ENCODE measurements at regions not wholly inside any gene's neighbourhood (a gene's known extent, or its start where the extent isn't known, plus 50 kb on each side); places are given as distances from the start of the nearest gene placed in this dataset.

GRCh38 chr10:118409295-118409694, 67.2 kb upstream of the FAM204A start:
- no peak for DNase-seq

- no peak for DNase-seq
Measured at GRCh38 chr10:118408181-118408580, 66.1 kb upstream of the FAM204A start.

GRCh38 chr10:118407777-118408176, 65.7 kb upstream of the FAM204A start:
- DNase-seq: no peak

GRCh38 chr10:118407026-118407425, 64.9 kb upstream of the FAM204A start:
- no peak for DNase-seq

GRCh38 chr10:118405928-118406327, 63.8 kb upstream of the FAM204A start:
- DNase-seq: no peak

- DNase-seq: no peak
Measured at GRCh38 chr10:118403967-118404366, 61.8 kb upstream of the FAM204A start.

- DNase-seq: no peak
Measured at GRCh38 chr10:118401708-118402193, 59.6 kb upstream of the FAM204A start.

- DNase-seq: no peak
Measured at GRCh38 chr10:118397391-118397790, 55.3 kb upstream of the FAM204A start.

GRCh38 chr10:118395947-118396346, 53.8 kb upstream of the FAM204A start:
- no peak for DNase-seq

GRCh38 chr10:118394301-118395200, 52.4 kb upstream of the FAM204A start:
- no peak for DNase-seq

GRCh38 chr10:118392761-118393160, 50.6 kb upstream of the FAM204A start:
- DNase-seq: no peak
